HG02938 (cell line): ENCODE measurements at regions not wholly inside any gene's neighbourhood (a gene's known extent, or its start where the extent isn't known, plus 50 kb on each side); places are given as distances from the start of the nearest gene placed in this dataset.
"Not testable (repeated sequence)": the region's sequence is repeated elsewhere in the genome, so short reads cannot be mapped to it uniquely, and the experiment has no call there.

Source experiments
- ATAC-seq: cut with Tn5 transposase; IDR thresholded peaks from one replicate; pipeline ENCODE4 v1.9.1; 2021; ENCODE audit warnings: mild to moderate bottlenecking, moderate library complexity; ENCODE audit not compliant: unreplicated experiment

- ATAC-seq = no peak
Measured at GRCh38 chr2:153420394-153420793, 58.2 kb downstream of the RPRM start.

GRCh38 chr2:153417077-153417476 lies 61.5 kb downstream of the RPRM start:
- no peak for ATAC-seq

- no peak for ATAC-seq
Measured at GRCh38 chr2:153416071-153416470, 62.5 kb downstream of the RPRM start.

- no peak for ATAC-seq
Measured at GRCh38 chr2:153408710-153409385, 69.7 kb downstream of the RPRM start.

GRCh38 chr2:153405196-153405595 lies 73.4 kb downstream of the RPRM start:
- no peak for ATAC-seq

GRCh38 chr2:153404792-153405191 lies 73.8 kb downstream of the RPRM start:
- ATAC-seq = no peak

GRCh38 chr2:153403940-153404339 lies 74.6 kb downstream of the RPRM start:
- ATAC-seq = no peak

- ATAC-seq = not testable (repeated sequence)
Measured at GRCh38 chr2:153403352-153403751, 75.2 kb downstream of the RPRM start.

- ATAC-seq = no peak
Measured at GRCh38 chr2:153394686-153395085, 83.9 kb downstream of the RPRM start.

GRCh38 chr2:153394247-153394646 lies 84.3 kb downstream of the RPRM start:
- ATAC-seq = no peak

- ATAC-seq = no peak
Measured at GRCh38 chr2:153393518-153393917, 85.0 kb downstream of the RPRM start.

GRCh38 chr2:153391131-153391530 lies 87.4 kb downstream of the RPRM start:
- no peak for ATAC-seq

GRCh38 chr2:153388246-153388645 lies 90.3 kb downstream of the RPRM start:
- no peak for ATAC-seq

GRCh38 chr2:153387203-153387602 lies 91.4 kb downstream of the RPRM start:
- ATAC-seq = no peak

GRCh38 chr2:153386481-153386897 lies 92.1 kb downstream of the RPRM start:
- no peak for ATAC-seq

- no peak for ATAC-seq
Measured at GRCh38 chr2:153373510-153374279, 104.9 kb downstream of the RPRM start.

- ATAC-seq = no peak
Measured at GRCh38 chr2:153360239-153360638, 118.3 kb downstream of the RPRM start.

- ATAC-seq = no peak
Measured at GRCh38 chr2:153354377-153354776, 124.2 kb downstream of the RPRM start.

GRCh38 chr2:153349603-153350002 lies 129.0 kb downstream of the RPRM start:
- no peak for ATAC-seq

- no peak for ATAC-seq
Measured at GRCh38 chr2:153347818-153348495, 130.6 kb downstream of the RPRM start.

- ATAC-seq = no peak
Measured at GRCh38 chr2:153320879-153321278, 157.7 kb downstream of the RPRM start.

GRCh38 chr2:153311432-153311831 lies 167.1 kb downstream of the RPRM start:
- ATAC-seq = no peak
